Ovary (tissue), 7 donors: ENCODE measurements at regions not wholly inside any gene's neighbourhood (a gene's known extent, or its start where the extent isn't known, plus 50 kb on each side); places are given as distances from the start of the nearest gene placed in this dataset.

ENCODE experiments used
- DNase-seq, 5 donors: peaks; one replicate each; pipeline ENCODE4 v3.0.0-alpha.2; 2019 to 2020
- H3K27ac ChIP-seq, 2 donors: fragments of 200-600 bp; one replicate each; pipeline versions ENCODE4 v1.5.1 to v1.8.0; 2019 to 2022
- H3K27me3 ChIP-seq: fragments of 200-600 bp; one replicate; pipeline ENCODE4 v1.8.0; 2022
- H3K36me3 ChIP-seq: fragments of 200-600 bp; sonication (generic); one replicate; pipeline ENCODE4 v1.5.1; 2019
- H3K4me1 ChIP-seq: one replicate; pipeline ENCODE4 v1.8.1; 2013; ENCODE audit warnings: mild to moderate bottlenecking, moderate library complexity; ENCODE audit not compliant: insufficient read depth
- H3K4me3 ChIP-seq: fragments of 200-600 bp; sonication (generic); one replicate; pipeline ENCODE4 v1.5.1; 2017
- H3K9me3 ChIP-seq, 2 donors: fragments of 200-600 bp in 1 of 2; sonication (generic) in 1 of 2; one replicate each; pipeline versions ENCODE4 v1.5.1 to v1.8.1; 2013 to 2019; ENCODE audit warnings: mild to moderate bottlenecking in 1 of 2, moderate library complexity in 1 of 2
- CTCF ChIP-seq, 3 donors: fragments of 450-650 bp in 2 of 3; fragments of 200-600 bp in 1 of 3; IDR thresholded peaks; one replicate each; pipeline versions ENCODE4 v1.5.1 to v1.8.0; 2016 to 2022; ENCODE audit warnings: antibody characterized with exemption in 3 of 3, mild to moderate bottlenecking in 1 of 3
- EP300 ChIP-seq: sonication (generic); formaldehyde crosslinking; IDR thresholded peaks from one replicate; pipeline ENCODE4 v1.6.1; 2017; ENCODE audit warnings: antibody characterized with exemption
- POLR2A ChIP-seq: fragments of 450-650 bp; IDR thresholded peaks from one replicate; pipeline ENCODE4 v1.6.1; 2017; ENCODE audit warnings: antibody characterized with exemption, mild to moderate bottlenecking, moderate library complexity
- WGBS, 3 donors: extraction: QIAGEN DNeasy Blood & Tissue Kit in 1 of 3; methylation state at CpG; one replicate each; pipeline versions ENCODE4 v1.1.5 to v1.1.7; 2013 to 2017; 5-methylcytosine and 5-hydroxymethylcytosine counted together
- intact Hi-C, 4 donors: fragments of 100-400 bp; cut with DNase I; formaldehyde crosslinking; loops; one replicate each; pipeline versions ENCODE4 v1.11.0 to v1.15.1; 2022 to 2023
- donor health status: DM: no; HTN: no; CAD: no; lungs with moderate emphysema.
- donor health status: DM: no; HTN: no; CAD: no.
- donor health status: Bipolar disorder and iron deficiency.
- donor health status: DM: no; HTN: no; CAD: no.
- donor health status: DM: yes; HTN: yes; CAD: no.

GRCh38 chr6:138569970-138570724 is 70.9 kb upstream of the NHSL1 start:
- Histone ChIP-seq H3K27ac (no peak overlapping the region), H3K36me3 (no peaks in the 10 kb centered on the region), H3K27me3 (no peaks in the 10 kb centered on the region), H3K9me3 (no peaks in the 10 kb centered on the region), H3K4me3 (no peak overlapping the region), H3K4me1 (peaks cover 5% of the 10 kb centered on the region)
- 78 to 87% (median 80%) methylated on average over 7 of the region's 7 CpGs for WGBS, 3 donors
- intact Hi-C loops = loop anchor here in 1 of 4 donors (5.0 kb wide), 1 partner anchor 1902 kb away; no protein-coding TSS in a partner anchor
- no peak for DNase-seq
- no peak for TF ChIP-seq EP300
- TF ChIP-seq CTCF (IDR thresholded peaks at IDR 0.05) = no peak
- TF ChIP-seq POLR2A = no peak

- no peak overlapping the region for H3K27ac ChIP-seq
- WGBS, 3 donors = 50 to 74% (median 55%) methylated on average over 4 of the region's 4 CpGs
- no peak overlapping the region for H3K4me3 ChIP-seq
- H3K36me3 ChIP-seq = no peaks in the 10 kb centered on the region
- H3K4me1 ChIP-seq = peaks cover 5% of the 10 kb centered on the region
- H3K27me3 ChIP-seq = no peaks in the 10 kb centered on the region
- intact Hi-C loops = loop anchor here in 1 of 4 donors (5.0 kb wide), 1 partner anchor 1902 kb away; no protein-coding TSS in a partner anchor
- no peaks in the 10 kb centered on the region for H3K9me3 ChIP-seq
- DNase-seq = no peak
- TF ChIP-seq POLR2A (no peak), CTCF (IDR thresholded peaks at IDR 0.05) (no peak), EP300 (no peak)
Observed at GRCh38 chr6:138570725-138571029, 71.4 kb upstream of the NHSL1 start.

GRCh38 chr6:138571181-138571580 is 71.9 kb upstream of the NHSL1 start:
- no peak overlapping the region for H3K27ac ChIP-seq
- intact Hi-C loops = loop anchor here in 1 of 4 donors (5.0 kb wide), 1 partner anchor 1901 kb away; no protein-coding TSS in a partner anchor
- 19 to 38% (median 19%) methylated on average over 7 of the region's 7 CpGs for WGBS, 3 donors

GRCh38 chr6:138571585-138572166 is 72.4 kb upstream of the NHSL1 start:
- Histone ChIP-seq H3K27me3 (no peaks in the 10 kb centered on the region), H3K27ac (peak overlapping the region in 1 of 2 donors; percentile 37), H3K36me3 (no peaks in the 10 kb centered on the region), H3K9me3 (no peaks in the 10 kb centered on the region), H3K4me1 (peaks cover 5% of the 10 kb centered on the region), H3K4me3 (peak overlapping the region; percentile 29)
- DNase-seq = no peak
- no peak for TF ChIP-seq POLR2A
- TF ChIP-seq EP300 = no peak
- TF ChIP-seq CTCF (IDR thresholded peaks at IDR 0.05) = no peak
- 7 to 12% (median 7%) methylated on average over 15 of the region's 15 CpGs for WGBS, 3 donors
- intact Hi-C loops = loop anchor here in 1 of 4 donors (5.0 kb wide), 1 partner anchor 1901 kb away; no protein-coding TSS in a partner anchor

More at GRCh38 chr6:138571181-138571580, 71.9 kb upstream of the NHSL1 start:
- TF ChIP-seq CTCF (IDR thresholded peaks at IDR 0.05) (no peak), EP300 (no peak), POLR2A (no peak)
- Histone ChIP-seq H3K4me3 (no peak overlapping the region), H3K9me3 (no peaks in the 10 kb centered on the region), H3K4me1 (peaks cover 5% of the 10 kb centered on the region), H3K27me3 (no peaks in the 10 kb centered on the region), H3K36me3 (no peaks in the 10 kb centered on the region)
- DNase-seq = no peak
